Fibroblast of peridontal ligament (primary cell): ENCODE measurements at regions not wholly inside any gene's neighbourhood (a gene's known extent, or its start where the extent isn't known, plus 50 kb on each side); places are given as distances from the start of the nearest gene placed in this dataset.

ENCODE experiments used
- DNase-seq: peaks from one replicate; pipeline ENCODE4 v3.0.0-alpha.2; 2010; ENCODE audit errors: extremely low read depth

GRCh38 chr3:177978946-177979345 is 557.3 kb upstream of the KCNMB2 start:
- peak; percentile 25 for DNase-seq

GRCh38 chr3:177979703-177980102 is 556.5 kb upstream of the KCNMB2 start:
- no peak for DNase-seq

GRCh38 chr3:177981576-177981975 is 554.7 kb upstream of the KCNMB2 start:
- no peak for DNase-seq

GRCh38 chr3:177982034-177982433 is 554.2 kb upstream of the KCNMB2 start:
- peak; percentile 35 for DNase-seq

GRCh38 chr3:177983320-177983719 is 552.9 kb upstream of the KCNMB2 start:
- DNase-seq, result no peak

- no peak for DNase-seq
These were observed 543.0 kb upstream of the KCNMB2 start for GRCh38 chr3:177992993-177993970.

- DNase-seq, result no peak
These were observed 541.3 kb upstream of the KCNMB2 start for GRCh38 chr3:177994976-177995375.

GRCh38 chr3:177995381-177996085 is 540.7 kb upstream of the KCNMB2 start:
- DNase-seq, result no peak

GRCh38 chr3:178001670-178002101 is 534.5 kb upstream of the KCNMB2 start:
- DNase-seq, result no peak

- no peak for DNase-seq
These were observed 534.1 kb upstream of the KCNMB2 start for GRCh38 chr3:178002113-178002512.

GRCh38 chr3:178003756-178004155 is 532.5 kb upstream of the KCNMB2 start:
- DNase-seq, result peak; percentile 53

GRCh38 chr3:178005961-178006360 is 530.3 kb upstream of the KCNMB2 start:
- DNase-seq, result no peak

GRCh38 chr3:178010306-178010705 is 525.9 kb upstream of the KCNMB2 start:
- no peak for DNase-seq

GRCh38 chr3:178019645-178020044 is 516.6 kb upstream of the KCNMB2 start:
- no peak for DNase-seq

- DNase-seq, result peak; percentile 17
These were observed 513.6 kb upstream of the KCNMB2 start for GRCh38 chr3:178022599-178022998.

GRCh38 chr3:178028933-178029332 is 507.3 kb upstream of the KCNMB2 start:
- DNase-seq, result no peak

- peak; percentile 53 for DNase-seq
These were observed 499.6 kb upstream of the KCNMB2 start for GRCh38 chr3:178036451-178037144.

- no peak for DNase-seq
These were observed 494.3 kb upstream of the KCNMB2 start for GRCh38 chr3:178041931-178042330.

- no peak for DNase-seq
These were observed 493.9 kb upstream of the KCNMB2 start for GRCh38 chr3:178042376-178042775.

- no peak for DNase-seq
These were observed 493.2 kb upstream of the KCNMB2 start for GRCh38 chr3:178043084-178043483.

- no peak for DNase-seq
These were observed 491.9 kb upstream of the KCNMB2 start for GRCh38 chr3:178044320-178044719.

- DNase-seq, result no peak
These were observed 488.7 kb upstream of the KCNMB2 start for GRCh38 chr3:178047496-178047895.
